Liver (tissue), 8 donors: ENCODE measurements at regions not wholly inside any gene's neighbourhood (a gene's known extent, or its start where the extent isn't known, plus 50 kb on each side); places are given as distances from the start of the nearest gene placed in this dataset.

ENCODE experiments used
- DNase-seq: peaks from one replicate; pipeline ENCODE4 v3.0.0-alpha.2; 2017; ENCODE audit warnings: low spot score
- H3K27ac ChIP-seq, 2 donors: one replicate each; pipeline ENCODE4 v1.7.0; 2013; ENCODE audit warnings: inconsistent platforms in 2 of 2, low read length in 2 of 2, control low read depth in 1 of 2, low read depth in 1 of 2, mild to moderate bottlenecking in 1 of 2
- H3K27me3 ChIP-seq, 4 donors: one replicate each; pipeline versions ENCODE4 v1.6.1 to v1.7.0; 2013; ENCODE audit warnings: low read length in 3 of 4, inconsistent platforms in 1 of 4, mild to moderate bottlenecking in 1 of 4, moderate library complexity in 1 of 4; ENCODE audit not compliant: control insufficient read depth in 4 of 4, insufficient read depth in 4 of 4
- H3K36me3 ChIP-seq, 4 donors: one replicate each; pipeline versions ENCODE4 v1.6.1 to v1.7.0; 2013; ENCODE audit warnings: low read length in 3 of 4, mild to moderate bottlenecking in 3 of 4, low read depth in 1 of 4, moderate library complexity in 1 of 4; ENCODE audit not compliant: control insufficient read depth in 4 of 4, insufficient read depth in 3 of 4
- H3K4me1 ChIP-seq, 4 donors: one replicate each; pipeline versions ENCODE4 v1.6.1 to v1.7.0; 2013; ENCODE audit warnings: low read length in 3 of 4, mild to moderate bottlenecking in 3 of 4, moderate library complexity in 1 of 4; ENCODE audit not compliant: control insufficient read depth in 4 of 4, insufficient read depth in 4 of 4
- H3K4me3 ChIP-seq, 3 donors: one replicate each; pipeline versions ENCODE4 v1.6.1 to v1.7.0; 2013; ENCODE audit warnings: low read length in 3 of 3, control low read depth in 1 of 3, low read depth in 1 of 3, mild to moderate bottlenecking in 1 of 3
- H3K9ac ChIP-seq, 2 donors: one replicate each; pipeline ENCODE4 v1.7.0; 2013; ENCODE audit warnings: low read length in 2 of 2, mild to moderate bottlenecking in 2 of 2, moderate library complexity in 2 of 2, control low read depth in 1 of 2, low read depth in 1 of 2
- H3K9me3 ChIP-seq, 4 donors: one replicate each; pipeline versions ENCODE4 v1.6.1 to v1.7.0; 2013; ENCODE audit warnings: low read length in 3 of 4; ENCODE audit not compliant: control insufficient read depth in 4 of 4
- ATF3 ChIP-seq: IDR thresholded peaks from 2 replicates; pipeline ENCODE4 v1.6.1; 2016; ENCODE audit warnings: antibody characterized with exemption
- CTCF ChIP-seq: fragments of 150-350 bp; IDR thresholded peaks from 2 replicates; pipeline ENCODE4 v1.5.1; 2017; ENCODE audit warnings: improper control_type of control experiment, low read depth, low read length; ENCODE audit not compliant: missing input control
- FOXA2 ChIP-seq: IDR thresholded peaks from 2 replicates; pipeline ENCODE4 v1.6.1; 2016; ENCODE audit warnings: antibody characterized with exemption
- GABPA ChIP-seq, 2 donors: IDR thresholded peaks in 1 of 2; conservative IDR thresholded peaks in 1 of 2; 2 replicates each; pipeline ENCODE4 v1.6.1; 2016; ENCODE audit warnings: antibody characterized with exemption in 2 of 2, mild to moderate bottlenecking in 1 of 2, moderate library complexity in 1 of 2
- HNF4A ChIP-seq, 2 donors: conservative IDR thresholded peaks; 2 replicates each; pipeline ENCODE4 v1.6.1; 2016; ENCODE audit warnings: antibody characterized with exemption in 2 of 2, mild to moderate bottlenecking in 2 of 2
- HNF4G ChIP-seq: IDR thresholded peaks from 2 replicates; pipeline ENCODE4 v1.6.1; 2016; ENCODE audit warnings: antibody characterized with exemption
- JUND ChIP-seq, 2 donors: IDR thresholded peaks; 2 replicates each; pipeline ENCODE4 v1.6.1; 2016; ENCODE audit warnings: antibody characterized with exemption in 2 of 2
- NR2F2 ChIP-seq: IDR thresholded peaks from 2 replicates; pipeline ENCODE4 v1.6.1; 2016; ENCODE audit warnings: antibody characterized with exemption
- RAD21 ChIP-seq, 2 donors: IDR thresholded peaks; 2 replicates each; pipeline ENCODE4 v1.6.1; 2016; ENCODE audit warnings: antibody characterized with exemption in 2 of 2, mild to moderate bottlenecking in 2 of 2
- REST ChIP-seq: IDR thresholded peaks from 2 replicates; pipeline ENCODE4 v1.6.1; 2016; ENCODE audit warnings: antibody characterized with exemption, mild to moderate bottlenecking
- RXRA ChIP-seq, 2 donors: IDR thresholded peaks; 2 replicates each; pipeline ENCODE4 v1.6.1; 2017 to 2018; ENCODE audit warnings: antibody characterized with exemption in 2 of 2, mild to moderate bottlenecking in 1 of 2
- SP1 ChIP-seq: IDR thresholded peaks from 2 replicates; pipeline ENCODE4 v1.6.1; 2018; ENCODE audit warnings: antibody characterized with exemption, mild to moderate bottlenecking
- TAF1 ChIP-seq: conservative IDR thresholded peaks from 2 replicates; pipeline ENCODE4 v1.6.1; 2016; ENCODE audit warnings: antibody characterized with exemption, mild to moderate bottlenecking
- YY1 ChIP-seq: IDR thresholded peaks from 2 replicates; pipeline ENCODE4 v1.6.1; 2016; ENCODE audit warnings: antibody characterized with exemption, mild to moderate bottlenecking
- ZBTB33 ChIP-seq: IDR thresholded peaks from 2 replicates; pipeline ENCODE4 v1.6.1; 2016; ENCODE audit warnings: antibody characterized with exemption
- WGBS: extraction: QIAGEN DNeasy Blood & Tissue Kit; methylation state at CpG from one replicate; pipeline ENCODE4 v1.1.7; 2013; 5-methylcytosine and 5-hydroxymethylcytosine counted together
- TF ChIP-seq, protein P1 (sequence below): IDR thresholded peaks from 2 replicates; pipeline ENCODE4 v1.6.1; 2016; ENCODE audit warnings: antibody characterized with exemption
- donor health status: healthy.
- donor health status: healthy.
- donor health status: healthy.
- donor health status: healthy.
- donor health status: healthy.

DNA sequence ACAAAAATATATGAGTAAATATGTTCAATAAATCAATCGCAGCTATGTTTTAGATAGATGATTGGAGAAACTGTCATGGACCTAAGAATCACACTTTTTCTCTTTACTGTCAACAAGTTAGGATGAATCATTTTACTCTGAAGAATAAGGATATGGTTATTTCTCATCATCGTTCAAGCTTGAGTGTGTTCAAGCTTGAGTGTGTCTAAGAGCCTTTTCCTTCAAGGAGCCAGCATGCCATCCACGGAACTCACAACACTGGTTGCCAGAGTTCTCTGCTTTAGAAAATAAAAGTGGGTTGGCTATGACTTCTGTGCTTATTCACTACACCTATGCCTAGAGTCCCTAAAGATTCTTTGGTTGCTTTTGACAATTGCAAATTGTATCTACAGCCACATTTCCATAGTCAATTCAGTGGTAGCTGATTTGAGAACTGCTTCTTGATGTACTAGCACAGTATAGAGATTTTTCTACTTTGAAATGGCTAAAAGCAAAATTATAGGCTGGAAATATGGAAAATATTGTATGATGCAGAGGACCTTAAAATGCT lies 58.1 kb upstream of the SCEL start:
- H3K9me3 ChIP-seq = no peaks in the 10 kb centered on the region
- 91% methylated on average over 3 of the region's 3 CpGs for WGBS
- H3K9ac ChIP-seq = no peak overlapping the region
- no peaks in the 10 kb centered on the region for H3K36me3 ChIP-seq
- H3K27me3 ChIP-seq = no peaks in the 10 kb centered on the region
- no peak overlapping the region for H3K27ac ChIP-seq
- H3K4me1 ChIP-seq = peaks cover 0 to 11% (median 0%) of the 10 kb centered on the region in 4 donors
- TF ChIP-seq YY1 = no peak
- no peak for TF ChIP-seq FOXA2
- TF ChIP-seq GABPA (IDR thresholded peaks at IDR 0.05 in 1 of 2, conservative IDR thresholded peaks at IDR 0.05 in 1 of 2) = no peak
- TF ChIP-seq JUND (IDR thresholded peaks at IDR 0.05) = no peak
- no peak for TF ChIP-seq HNF4A (conservative IDR thresholded peaks at IDR 0.05)
- TF ChIP-seq RAD21 (IDR thresholded peaks at IDR 0.05) = no peak
- no peak for TF ChIP-seq SP1
- TF ChIP-seq NR2F2 = no peak
- TF ChIP-seq HNF4G = no peak
- no peak for TF ChIP-seq CTCF
- TF ChIP-seq, protein P1, sequence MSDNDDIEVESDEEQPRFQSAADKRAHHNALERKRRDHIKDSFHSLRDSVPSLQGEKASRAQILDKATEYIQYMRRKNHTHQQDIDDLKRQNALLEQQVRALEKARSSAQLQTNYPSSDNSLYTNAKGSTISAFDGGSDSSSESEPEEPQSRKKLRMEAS = no peak
- H3K4me3 ChIP-seq = no peak overlapping the region
- DNase-seq = no peak

- DNase-seq = no peak
- no peak overlapping the region for H3K27ac ChIP-seq
- H3K4me3 ChIP-seq = no peak overlapping the region
- H3K9me3 ChIP-seq = no peaks in the 10 kb centered on the region
- H3K4me1 ChIP-seq = peaks cover 0 to 11% (median 0%) of the 10 kb centered on the region in 4 donors
- TF ChIP-seq HNF4A (conservative IDR thresholded peaks at IDR 0.05) (no peak), CTCF (no peak), TAF1 (no peak), ATF3 (no peak), YY1 (no peak), RXRA (IDR thresholded peaks at IDR 0.05) (no peak), FOXA2 (no peak), ZBTB33 (no peak), HNF4G (no peak), JUND (IDR thresholded peaks at IDR 0.05) (no peak), REST (no peak)
- H3K9ac ChIP-seq = no peak overlapping the region
- H3K27me3 ChIP-seq = no peaks in the 10 kb centered on the region
- no peaks in the 10 kb centered on the region for H3K36me3 ChIP-seq
Observed at GRCh38 chr13:77476456-77476855, 59.0 kb upstream of the SCEL start.
